SIG-M5 treated with dmso at 0.1 percent for 504 hours (cell line): ENCODE measurements at regions not wholly inside any gene's neighbourhood (a gene's known extent, or its start where the extent isn't known, plus 50 kb on each side); places are given as distances from the start of the nearest gene placed in this dataset.
"Not testable (repeated sequence)": the region's sequence is repeated elsewhere in the genome, so short reads cannot be mapped to it uniquely, and the experiment has no call there.

Experiments
- DNase-seq: peaks from one replicate; lab custom pipeline; 2025; ENCODE audit not compliant: unreplicated experiment; lab: John Stamatoyannopoulos, UW

DNA sequence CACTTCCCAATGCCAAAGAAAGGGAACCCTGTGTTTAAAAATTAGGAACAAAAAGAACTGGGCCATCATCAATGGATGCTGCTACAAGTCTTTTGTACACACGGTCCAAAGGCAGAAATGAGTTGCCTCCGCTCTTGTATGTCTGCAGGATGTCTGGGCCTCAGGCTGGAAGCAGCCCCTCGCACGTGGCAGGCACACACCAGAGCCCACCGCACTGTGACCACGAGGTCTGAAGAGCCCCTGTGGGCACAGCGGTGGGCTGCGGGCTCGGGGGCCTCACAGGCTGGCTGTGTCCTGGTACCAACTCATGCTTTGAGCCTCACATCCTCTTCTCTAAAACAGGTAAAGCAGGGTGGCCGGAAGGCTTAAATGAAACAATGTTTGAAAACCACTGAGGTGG lies 309.3 kb downstream of the C16orf95 start:
- DNase-seq: no peak

DNA sequence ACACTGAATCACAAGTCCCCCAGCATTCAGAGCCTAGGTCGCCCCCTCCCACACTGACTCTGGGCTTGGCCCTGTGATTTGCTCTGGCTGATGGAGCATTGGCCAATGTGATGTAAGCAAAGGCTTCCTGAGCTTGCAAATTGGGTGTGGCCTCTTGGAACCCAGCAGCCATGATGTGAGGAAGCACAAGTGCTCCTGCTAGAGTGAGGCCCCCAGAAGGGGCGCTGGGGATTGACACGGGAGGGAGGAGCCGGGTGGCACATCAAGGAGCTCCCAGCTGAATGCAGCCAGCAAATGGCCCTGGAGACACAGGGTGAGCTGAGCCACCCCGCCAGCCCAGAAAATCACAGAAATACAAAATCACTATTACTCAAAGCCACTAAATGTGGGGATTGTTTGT lies 308.5 kb downstream of the C16orf95 start:
- no peak for DNase-seq

DNA sequence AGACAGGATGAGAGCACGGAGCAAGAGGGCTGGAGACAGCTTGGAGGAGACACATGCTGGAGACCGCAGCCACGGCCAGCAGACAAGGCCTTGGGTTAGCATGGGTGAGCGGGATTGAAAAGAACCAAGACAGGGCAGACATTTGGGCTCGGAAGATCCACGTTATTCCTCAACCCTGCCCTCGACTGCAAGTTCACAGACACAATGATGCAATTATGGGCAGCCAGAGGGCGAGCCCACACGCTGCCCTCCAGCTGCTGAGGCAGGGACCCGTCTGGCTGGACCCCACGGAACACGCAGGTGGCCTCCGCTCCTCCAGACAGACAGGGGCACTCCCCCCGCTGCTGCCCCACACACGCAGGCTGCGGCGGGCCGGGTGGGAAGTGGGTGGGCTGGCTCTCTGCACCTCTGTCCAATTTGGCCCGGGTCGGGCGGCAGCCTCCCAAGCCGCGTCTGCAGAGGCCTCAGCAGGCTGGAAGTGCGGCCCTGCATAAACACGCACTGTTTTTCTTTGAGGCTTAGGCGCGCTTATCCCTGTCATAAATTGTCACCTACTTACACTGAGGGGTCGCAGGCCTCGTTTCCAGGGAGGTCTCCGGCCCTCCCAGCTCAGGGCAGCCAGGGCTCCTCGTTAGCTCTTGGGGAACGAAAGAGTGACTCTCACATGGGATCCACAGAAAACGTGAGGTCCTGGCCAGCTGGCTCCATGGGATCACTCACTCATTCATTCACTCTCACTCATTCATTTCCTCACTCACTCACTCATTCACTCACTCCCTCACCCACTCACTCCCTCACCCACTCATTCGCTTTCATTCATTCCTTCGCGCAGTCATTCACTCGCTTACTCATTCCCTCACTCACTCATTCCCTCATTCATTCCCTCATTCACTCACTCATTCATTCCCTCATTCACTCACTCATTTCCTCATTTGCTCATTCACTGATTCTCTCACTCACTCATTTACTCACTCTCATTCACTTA lies 303.9 kb downstream of the C16orf95 start:
- no peak for DNase-seq

DNA sequence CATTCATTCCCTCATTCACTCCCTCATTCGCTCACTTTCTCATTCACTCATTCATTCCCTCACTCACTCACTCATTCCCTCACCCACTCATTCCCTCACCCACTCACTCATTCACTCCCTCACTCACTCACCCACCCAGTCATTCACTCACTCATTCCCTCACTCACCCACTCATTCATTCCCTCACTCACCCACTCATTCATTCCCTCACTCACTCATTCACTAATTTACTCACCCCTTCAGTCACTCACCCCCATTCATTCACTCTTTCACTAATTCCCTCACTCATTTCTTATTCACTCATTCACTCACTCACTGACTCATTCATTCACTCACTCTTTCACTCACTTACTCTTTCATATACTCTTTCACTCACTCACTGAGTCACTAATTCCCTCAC lies 303.1 kb downstream of the C16orf95 start:
- no peak for DNase-seq

DNA sequence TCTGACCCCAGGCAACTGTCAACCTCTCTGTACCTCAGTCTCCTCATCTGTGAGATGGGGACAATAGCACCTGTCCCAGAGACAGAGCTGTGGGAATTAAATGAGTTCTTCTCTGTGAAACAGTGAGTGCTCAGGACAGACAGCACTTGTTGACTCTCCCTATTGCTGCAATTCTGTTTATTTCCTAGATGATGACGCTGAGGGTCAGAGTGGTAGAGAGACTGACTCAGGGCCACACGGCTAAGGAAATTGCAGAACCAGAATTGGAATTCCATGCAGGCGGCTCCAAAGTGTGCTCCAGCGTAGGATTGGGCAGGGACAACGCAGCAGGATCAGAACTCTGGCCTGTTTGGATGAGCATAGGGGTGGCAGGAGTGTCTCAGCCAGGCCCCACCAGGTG lies 302.2 kb downstream of the C16orf95 start:
- DNase-seq: no peak

GRCh38 chr16:87016046-87017035 lies 300.9 kb downstream of the C16orf95 start:
- peak; percentile 32 for DNase-seq

GRCh38 chr16:87017371-87018012 lies 299.7 kb downstream of the C16orf95 start:
- peak; percentile 81 for DNase-seq

DNA sequence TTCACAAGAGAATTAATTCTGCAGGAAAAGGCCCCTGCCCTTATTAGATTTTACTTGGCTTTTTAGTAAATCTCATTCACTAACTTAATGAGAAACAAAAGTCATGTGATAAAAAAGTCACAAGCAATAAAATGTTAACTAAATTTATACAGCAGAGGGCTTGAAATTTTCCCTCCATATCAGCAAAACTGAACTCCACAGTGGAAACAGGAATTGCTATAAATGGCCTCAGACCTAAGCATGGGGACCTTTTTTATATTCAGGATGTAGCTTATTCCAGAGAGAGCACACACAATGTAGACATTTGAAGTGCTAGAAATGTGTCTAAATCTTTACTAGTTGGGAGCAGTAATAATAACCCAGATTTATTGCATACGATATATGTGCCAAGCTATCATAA lies 291.5 kb downstream of the C16orf95 start:
- no peak for DNase-seq

GRCh38 chr16:87027056-87027616 lies 290.1 kb downstream of the C16orf95 start:
- no peak for DNase-seq

DNA sequence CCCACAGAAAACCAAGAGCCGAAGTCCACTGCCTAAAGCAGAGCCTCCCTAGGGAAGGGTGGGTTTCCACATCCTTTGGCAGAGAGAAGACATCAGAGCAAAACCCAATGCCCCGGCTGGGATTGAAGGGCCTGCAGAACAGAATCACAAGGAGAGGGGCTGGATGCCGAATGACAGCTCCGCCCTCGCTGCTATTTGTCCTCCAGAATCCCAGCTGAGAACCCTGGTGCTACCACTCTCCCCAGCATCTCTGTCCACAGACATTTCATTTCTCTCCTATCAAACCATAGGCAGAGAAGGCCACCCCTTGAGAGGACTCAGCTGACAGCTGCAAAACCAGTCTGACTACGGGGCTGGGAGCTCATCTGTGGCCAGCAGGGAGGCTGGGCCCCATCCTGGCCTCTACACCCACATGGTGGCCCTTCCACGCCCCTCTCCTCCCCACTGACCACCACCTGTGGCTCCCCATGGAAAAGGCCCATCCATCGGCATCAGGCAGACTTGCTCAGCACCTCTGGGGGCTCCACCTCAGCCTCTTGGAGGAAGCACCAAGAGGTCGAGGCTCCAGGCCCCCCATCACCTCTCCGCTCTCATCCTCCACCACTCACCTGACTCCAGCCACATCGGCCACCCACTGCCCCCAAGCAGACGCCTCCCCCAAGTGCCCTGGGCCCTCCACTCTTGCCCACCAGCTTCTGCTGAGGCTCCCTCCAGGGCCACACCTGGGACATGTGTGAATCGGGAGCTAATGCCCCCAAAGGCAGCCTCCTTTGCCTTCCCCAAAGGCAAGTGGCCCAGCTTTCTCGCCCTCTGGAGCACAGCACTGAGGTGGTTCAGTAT lies 288.5 kb downstream of the C16orf95 start:
- no peak for DNase-seq

DNA sequence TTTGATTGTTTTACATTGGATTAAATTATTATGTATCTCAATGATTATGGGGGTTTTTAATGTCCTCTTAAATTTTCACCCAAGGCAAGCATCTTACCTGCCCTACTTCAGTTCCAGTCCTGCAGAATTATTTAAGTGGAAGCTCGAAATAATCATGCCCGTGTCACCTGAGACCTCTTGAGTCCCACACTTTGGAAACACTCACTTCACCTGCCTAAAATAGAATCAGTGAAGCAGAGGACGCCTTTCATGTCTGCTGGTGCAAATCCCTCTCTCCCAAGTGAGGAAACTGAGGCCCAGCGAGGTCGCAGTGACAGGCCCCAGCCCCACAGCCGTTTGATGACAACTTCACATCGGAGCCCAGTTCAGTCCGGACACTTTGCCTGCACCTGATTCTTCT lies 284.6 kb downstream of the C16orf95 start:
- no peak for DNase-seq

GRCh38 chr16:87033021-87033471 lies 284.1 kb downstream of the C16orf95 start:
- DNase-seq: no peak

DNA sequence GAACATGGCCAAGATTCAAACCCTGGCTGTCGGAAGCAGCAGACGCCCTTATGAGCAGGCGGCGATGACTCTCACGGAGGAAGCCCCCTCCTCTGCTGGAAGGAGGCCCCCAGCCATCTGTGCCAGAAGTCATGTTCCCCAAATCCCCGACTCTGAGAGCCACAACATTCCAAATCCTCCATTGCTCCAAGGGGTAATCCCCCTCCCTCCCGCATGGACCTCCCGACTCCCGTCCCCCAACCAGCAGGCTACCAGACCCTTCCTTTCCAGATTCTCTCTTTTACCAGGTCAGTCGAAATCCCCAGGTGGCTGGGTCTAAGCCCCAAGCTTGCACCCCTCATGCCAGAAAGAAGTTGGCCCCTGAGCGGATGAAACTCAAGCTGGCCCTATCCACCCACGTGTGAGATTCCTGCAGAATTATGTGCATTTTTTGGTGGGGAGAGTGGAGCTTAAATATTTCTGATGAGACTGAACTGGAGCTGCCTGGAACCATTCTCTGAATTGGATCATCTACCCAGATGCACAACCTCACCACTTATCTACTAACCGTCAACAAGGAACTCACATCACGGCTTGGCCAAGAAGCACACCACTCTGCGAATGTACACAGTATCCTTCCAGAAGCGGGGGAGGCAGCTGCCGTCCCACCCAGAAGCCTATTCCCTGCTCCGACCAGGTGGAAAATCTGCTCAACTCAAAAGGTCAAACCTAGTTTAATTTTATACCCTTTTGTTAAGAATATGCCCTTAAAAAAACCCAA lies 283.5 kb downstream of the C16orf95 start:
- no peak for DNase-seq

DNA sequence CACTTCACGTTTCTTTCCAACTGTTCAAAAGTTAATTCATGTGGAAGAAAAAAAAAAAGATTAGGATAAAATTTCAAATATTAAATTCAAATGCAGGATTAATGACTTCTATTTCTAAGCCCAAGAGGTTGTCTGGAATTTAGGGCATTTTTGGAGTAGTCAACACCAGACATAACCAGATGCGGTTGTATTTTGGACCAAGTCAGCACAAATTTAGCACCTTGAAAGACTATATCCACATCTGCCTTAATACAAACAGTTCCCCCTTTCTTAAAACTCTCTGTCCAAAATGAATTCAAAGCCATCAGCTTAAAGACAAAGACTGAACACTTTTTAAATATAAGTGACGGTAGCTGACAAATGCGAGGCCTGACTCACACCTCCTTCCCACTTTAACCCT lies 282.9 kb downstream of the C16orf95 start:
- no peak for DNase-seq

DNA sequence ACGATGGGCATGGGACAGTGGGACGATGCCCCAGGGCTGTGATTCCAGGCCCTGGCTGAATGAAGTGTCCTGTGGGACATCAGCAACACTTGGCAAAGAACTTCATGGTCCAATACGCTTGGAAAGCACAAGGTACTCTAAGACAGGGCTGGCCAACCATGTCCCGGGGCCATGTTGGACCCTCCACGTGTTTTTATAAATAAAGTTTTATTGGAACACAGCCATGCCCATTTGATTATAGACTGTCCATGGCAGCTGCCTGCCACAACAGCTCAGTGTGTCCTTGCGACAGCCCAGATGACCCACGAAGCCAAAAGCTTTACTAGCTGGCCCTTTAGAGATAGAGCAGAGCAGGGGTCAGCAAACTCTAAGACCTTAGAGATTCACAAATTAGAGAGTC lies 282.1 kb downstream of the C16orf95 start:
- DNase-seq: no peak

DNA sequence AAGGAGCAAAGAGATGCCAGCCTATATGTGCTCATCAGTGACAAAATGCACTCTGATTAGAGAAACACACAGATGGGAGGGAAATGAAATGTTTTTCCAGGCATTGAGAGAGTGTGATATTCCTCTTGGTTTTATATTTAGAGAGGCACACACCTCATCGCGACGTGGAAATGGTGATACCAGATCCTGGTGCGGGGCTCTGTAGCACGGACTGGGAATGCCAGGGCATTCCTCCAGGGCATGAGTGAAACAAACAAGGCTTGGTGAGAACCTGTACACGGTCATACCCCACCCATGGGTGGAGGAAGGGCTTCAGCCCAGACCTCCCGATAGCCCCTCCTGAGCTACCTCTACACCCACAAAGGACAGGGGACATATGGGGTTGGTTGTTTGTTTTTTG lies 280.2 kb downstream of the C16orf95 start:
- no peak for DNase-seq

GRCh38 chr16:87038528-87038927 lies 278.7 kb downstream of the C16orf95 start:
- DNase-seq: not testable (repeated sequence)

- DNase-seq: no peak
Observed at GRCh38 chr16:87040169-87041117, 276.7 kb downstream of the C16orf95 start.
